Thoracic aorta (tissue), 2 donors: ENCODE measurements at regions not wholly inside any gene's neighbourhood (a gene's known extent, or its start where the extent isn't known, plus 50 kb on each side); places are given as distances from the start of the nearest gene placed in this dataset.

ENCODE experiments used
- ATAC-seq: fragments of 150-250 bp; one replicate; pipeline ENCODE4 v1.8.0; 2017; ENCODE audit warnings: low read depth; ENCODE audit not compliant: insufficient number of reproducible peaks, low FRiP score
- DNase-seq: peaks from one replicate; pipeline ENCODE4 v3.0.0-alpha.2; 2020; ENCODE audit warnings: low spot score
- H3K27ac ChIP-seq, 2 donors: fragments of 200-600 bp; sonication (generic); 1 replicate in 1 of 2; 2 replicates in 1 of 2; pipeline ENCODE4 v1.5.1; 2016; ENCODE audit warnings: mild to moderate bottlenecking in 2 of 2, moderate library complexity in 2 of 2
- H3K27me3 ChIP-seq: fragments of 200-600 bp; sonication (generic); replicated peaks from 2 replicates; pipeline ENCODE4 v1.6.0; 2016; ENCODE audit warnings: mild to moderate bottlenecking; ENCODE audit not compliant: insufficient read depth
- H3K36me3 ChIP-seq: fragments of 200-600 bp; sonication (generic); one replicate; pipeline ENCODE4 v1.5.1; 2016
- H3K4me1 ChIP-seq, 2 donors: fragments of 200-600 bp; sonication (generic); 1 replicate in 1 of 2; 2 replicates in 1 of 2; pipeline versions ENCODE4 v1.5.1 to v1.6.0; 2016; ENCODE audit warnings: low read depth in 2 of 2, mild to moderate bottlenecking in 1 of 2; ENCODE audit not compliant: control insufficient read depth in 1 of 2
- H3K4me3 ChIP-seq: fragments of 200-600 bp; sonication (generic); 2 replicates; pipeline ENCODE4 v1.5.1; 2016; ENCODE audit warnings: mild to moderate bottlenecking
- H3K9me3 ChIP-seq: fragments of 200-600 bp; sonication (generic); 2 replicates; pipeline ENCODE4 v1.5.1; 2016
- TF ChIP-seq, protein P1 (sequence below): fragments of 200-600 bp; sonication (generic); IDR thresholded peaks from one replicate; pipeline ENCODE4 v1.5.1; 2019; ENCODE audit warnings: antibody characterized with exemption

DNA sequence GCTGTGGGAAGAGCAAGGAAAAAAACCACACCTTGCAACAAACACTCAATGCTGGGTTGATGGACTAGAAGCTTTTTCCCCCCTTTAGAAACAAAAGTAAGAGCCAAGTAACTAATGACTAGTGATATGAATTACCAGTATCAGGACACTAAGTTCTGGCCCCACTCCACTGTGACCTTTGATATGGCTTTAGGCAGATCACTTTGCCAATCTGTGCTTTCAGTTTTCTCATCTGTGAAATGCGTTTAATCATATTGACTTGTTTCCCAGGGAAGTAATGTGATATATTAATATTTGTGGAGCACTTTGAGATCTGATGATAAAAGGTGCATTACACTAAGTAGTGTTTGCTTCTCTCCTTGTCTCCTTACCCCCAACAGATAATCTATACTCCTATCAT lies 319.3 kb upstream of the SATB1 start:
- Histone ChIP-seq H3K27me3 (no peaks in the 10 kb centered on the region), H3K9me3 (no peaks in the 10 kb centered on the region), H3K4me1 (no peaks in the 10 kb centered on the region), H3K4me3 (no peak overlapping the region), H3K27ac (no peak overlapping the region), H3K36me3 (no peaks in the 10 kb centered on the region)
- ATAC-seq (no peak), DNase-seq (no peak)
- TF ChIP-seq, protein P1, sequence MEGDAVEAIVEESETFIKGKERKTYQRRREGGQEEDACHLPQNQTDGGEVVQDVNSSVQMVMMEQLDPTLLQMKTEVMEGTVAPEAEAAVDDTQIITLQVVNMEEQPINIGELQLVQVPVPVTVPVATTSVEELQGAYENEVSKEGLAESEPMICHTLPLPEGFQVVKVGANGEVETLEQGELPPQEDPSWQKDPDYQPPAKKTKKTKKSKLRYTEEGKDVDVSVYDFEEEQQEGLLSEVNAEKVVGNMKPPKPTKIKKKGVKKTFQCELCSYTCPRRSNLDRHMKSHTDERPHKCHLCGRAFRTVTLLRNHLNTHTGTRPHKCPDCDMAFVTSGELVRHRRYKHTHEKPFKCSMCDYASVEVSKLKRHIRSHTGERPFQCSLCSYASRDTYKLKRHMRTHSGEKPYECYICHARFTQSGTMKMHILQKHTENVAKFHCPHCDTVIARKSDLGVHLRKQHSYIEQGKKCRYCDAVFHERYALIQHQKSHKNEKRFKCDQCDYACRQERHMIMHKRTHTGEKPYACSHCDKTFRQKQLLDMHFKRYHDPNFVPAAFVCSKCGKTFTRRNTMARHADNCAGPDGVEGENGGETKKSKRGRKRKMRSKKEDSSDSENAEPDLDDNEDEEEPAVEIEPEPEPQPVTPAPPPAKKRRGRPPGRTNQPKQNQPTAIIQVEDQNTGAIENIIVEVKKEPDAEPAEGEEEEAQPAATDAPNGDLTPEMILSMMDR, result no peak

DNA sequence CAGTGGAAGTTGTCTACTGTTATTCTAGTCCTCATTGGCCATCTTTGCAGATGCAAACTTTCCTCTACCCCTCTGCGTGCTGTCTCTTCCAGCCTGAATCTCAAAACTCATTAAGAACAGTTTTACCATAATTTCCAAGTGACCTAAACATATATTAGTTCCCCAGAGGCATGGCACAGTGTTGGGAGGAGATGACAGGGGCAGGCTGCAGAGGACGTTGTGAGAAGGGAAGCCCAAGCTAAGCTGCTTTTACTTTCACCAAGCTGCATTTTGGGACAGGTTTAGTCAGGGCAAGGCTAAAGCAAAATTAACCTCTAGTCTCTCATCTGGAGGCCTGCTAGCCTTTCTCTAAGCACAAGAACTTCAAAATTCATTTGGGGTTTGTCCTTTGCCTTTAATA lies 318.6 kb upstream of the SATB1 start:
- Histone ChIP-seq H3K4me1 (no peaks in the 10 kb centered on the region), H3K36me3 (no peaks in the 10 kb centered on the region), H3K27ac (no peak overlapping the region), H3K4me3 (no peak overlapping the region), H3K9me3 (no peaks in the 10 kb centered on the region), H3K27me3 (no peaks in the 10 kb centered on the region)
- DNase-seq (no peak), ATAC-seq (no peak)
- TF ChIP-seq, protein P1, result no peak

DNA sequence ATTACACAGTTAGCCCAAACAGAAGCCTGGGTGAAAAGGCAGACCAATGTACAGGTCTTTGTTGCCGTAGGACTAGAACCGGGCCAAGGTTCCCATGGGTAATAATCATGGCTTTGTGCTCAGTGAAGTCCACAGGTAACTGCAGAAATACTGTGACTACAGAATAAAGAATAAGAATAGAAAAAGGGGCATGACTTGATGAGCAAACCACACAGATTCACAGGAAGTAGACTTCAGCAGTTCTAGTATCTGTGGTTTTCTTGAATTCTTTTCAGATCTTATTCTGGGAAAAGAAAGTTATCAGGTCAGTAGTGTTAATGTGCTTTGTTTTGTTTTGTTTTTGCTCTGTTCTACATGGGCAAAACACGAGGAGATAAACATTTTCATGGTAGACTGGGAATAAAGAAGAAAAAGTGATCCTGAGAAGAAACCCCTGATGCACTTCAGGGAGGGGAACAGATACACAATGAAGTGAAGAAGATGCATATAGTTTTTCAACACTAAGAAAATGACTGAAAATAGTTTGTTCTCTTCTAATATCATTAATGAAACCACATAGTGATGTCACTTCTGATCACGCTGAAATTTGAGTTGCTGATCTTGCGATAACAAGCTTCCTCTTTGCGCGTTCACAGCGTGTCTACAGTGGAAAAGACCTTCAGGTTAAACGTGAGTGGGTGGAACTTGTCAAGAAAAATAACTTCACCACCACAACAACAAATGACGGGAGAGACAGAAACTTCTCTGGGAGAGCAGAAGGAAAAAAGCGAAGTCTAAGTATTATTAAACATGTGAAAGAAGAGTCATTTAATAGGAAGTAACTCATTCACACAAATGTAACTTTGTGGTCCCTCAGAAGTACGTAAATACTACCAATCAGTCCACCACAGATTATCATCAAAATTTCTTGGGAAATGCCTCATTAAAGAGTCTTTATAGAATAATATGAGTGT lies 315.8 kb upstream of the SATB1 start:
- DNase-seq, result no peak
- H3K4me3 ChIP-seq, result no peak overlapping the region
- no peaks in the 10 kb centered on the region for H3K9me3 ChIP-seq
- H3K36me3 ChIP-seq, result no peaks in the 10 kb centered on the region
- H3K27me3 ChIP-seq, result no peaks in the 10 kb centered on the region
- no peak for ATAC-seq
- TF ChIP-seq, protein P1, result no peak
- H3K4me1 ChIP-seq, result no peaks in the 10 kb centered on the region
- peak overlapping the region in 1 of 2 donors; percentile 44 for H3K27ac ChIP-seq

DNA sequence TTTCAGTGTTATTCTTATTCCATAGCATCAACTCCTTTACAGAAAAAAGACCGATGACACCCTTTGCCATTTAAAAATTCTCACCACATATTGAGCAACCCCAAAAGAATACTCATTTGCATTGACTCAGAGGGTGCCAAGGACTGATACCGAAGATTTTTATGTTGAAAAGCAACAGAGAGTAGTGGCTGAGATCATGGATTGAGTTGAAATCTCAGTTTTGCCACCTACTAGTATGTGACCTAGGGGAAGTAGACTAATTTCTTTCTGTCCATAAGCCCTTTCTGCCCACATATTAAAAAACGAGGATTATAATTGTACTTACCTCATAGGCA lies 313.9 kb upstream of the SATB1 start:
- H3K9me3 ChIP-seq, result no peaks in the 10 kb centered on the region
- H3K4me3 ChIP-seq, result no peak overlapping the region
- no peaks in the 10 kb centered on the region for H3K27me3 ChIP-seq
- ATAC-seq (no peak), DNase-seq (no peak)
- no peaks in the 10 kb centered on the region for H3K4me1 ChIP-seq
- no peaks in the 10 kb centered on the region for H3K36me3 ChIP-seq
- H3K27ac ChIP-seq, result no peak overlapping the region
- TF ChIP-seq, protein P1, result no peak

DNA sequence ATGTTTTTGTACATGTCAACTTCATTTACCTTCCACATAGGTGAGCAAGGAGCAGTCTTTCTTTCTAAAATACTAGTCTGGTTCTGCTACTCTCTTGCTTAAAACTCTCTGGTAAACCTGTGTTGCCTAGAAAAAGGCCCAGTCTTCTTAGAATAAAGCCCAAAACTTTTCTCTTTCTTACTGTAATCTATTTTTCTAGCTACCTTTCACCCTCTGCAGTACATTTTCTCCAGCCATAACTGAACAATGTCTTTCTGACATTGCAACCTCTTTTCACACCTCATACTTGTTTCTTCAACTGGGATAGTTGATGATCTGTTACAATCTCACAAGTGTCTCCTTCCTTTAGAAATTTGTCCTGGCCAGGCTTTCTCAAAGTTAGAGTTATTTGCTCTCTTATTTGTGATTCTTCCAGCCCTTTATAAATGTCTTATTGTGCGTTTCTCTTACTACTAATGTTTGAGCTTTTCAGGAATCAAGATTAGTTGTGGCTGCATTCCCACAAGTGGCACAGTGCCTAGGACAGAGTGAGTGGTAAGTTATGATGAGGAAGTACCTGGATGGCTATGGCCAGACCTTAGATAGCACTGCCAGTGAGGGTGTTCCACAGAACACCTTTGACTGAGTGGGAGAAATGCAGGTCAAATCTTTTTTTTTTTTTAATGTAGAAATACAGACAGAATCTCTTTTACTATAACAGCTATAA lies 313.4 kb upstream of the SATB1 start:
- TF ChIP-seq, protein P1, result no peak
- H3K9me3 ChIP-seq, result no peaks in the 10 kb centered on the region
- no peaks in the 10 kb centered on the region for H3K4me1 ChIP-seq
- no peak overlapping the region for H3K27ac ChIP-seq
- no peak for ATAC-seq
- no peaks in the 10 kb centered on the region for H3K27me3 ChIP-seq
- H3K36me3 ChIP-seq, result no peaks in the 10 kb centered on the region
- no peak for DNase-seq
- no peak overlapping the region for H3K4me3 ChIP-seq
